ENCODE measurements at regions not wholly inside any gene's neighbourhood (a gene's known extent, or its start where the extent isn't known, plus 50 kb on each side); places are given as distances from the start of the nearest gene placed in this dataset.

DNA sequence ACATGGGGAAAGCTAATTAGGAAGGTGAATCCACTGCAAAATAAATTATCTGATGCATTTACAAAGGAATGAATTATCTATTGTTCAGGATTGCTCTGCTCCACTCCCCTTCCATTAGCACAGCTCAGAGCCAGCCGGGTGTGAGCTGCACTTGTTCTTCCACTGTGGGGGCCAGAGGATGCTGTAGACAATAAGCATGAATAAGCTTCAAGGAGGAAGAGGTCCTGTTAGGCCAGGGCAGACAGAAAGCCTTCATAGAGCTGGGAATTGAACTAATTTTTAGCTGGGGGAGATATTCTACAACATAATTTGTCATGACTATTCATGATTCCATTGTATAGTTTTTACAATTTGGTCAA, 137.6 kb upstream of the MAX start:
- TF ChIP-seq RAD21 (IDR thresholded peaks at IDR 0.05; ENCODE audit: low read length) (no peak), YY1 (IDR thresholded peaks at IDR 0.05; ENCODE audit: low read depth) (no peak)
- TF ChIP-seq, protein P1, sequence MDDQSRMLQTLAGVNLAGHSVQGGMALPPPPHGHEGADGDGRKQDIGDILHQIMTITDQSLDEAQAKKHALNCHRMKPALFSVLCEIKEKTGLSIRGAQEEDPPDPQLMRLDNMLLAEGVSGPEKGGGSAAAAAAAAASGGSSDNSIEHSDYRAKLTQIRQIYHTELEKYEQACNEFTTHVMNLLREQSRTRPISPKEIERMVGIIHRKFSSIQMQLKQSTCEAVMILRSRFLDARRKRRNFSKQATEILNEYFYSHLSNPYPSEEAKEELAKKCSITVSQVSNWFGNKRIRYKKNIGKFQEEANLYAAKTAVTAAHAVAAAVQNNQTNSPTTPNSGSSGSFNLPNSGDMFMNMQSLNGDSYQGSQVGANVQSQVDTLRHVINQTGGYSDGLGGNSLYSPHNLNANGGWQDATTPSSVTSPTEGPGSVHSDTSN (IDR thresholded peaks at IDR 0.05) = no peak
- TF ChIP-seq, protein P2, sequence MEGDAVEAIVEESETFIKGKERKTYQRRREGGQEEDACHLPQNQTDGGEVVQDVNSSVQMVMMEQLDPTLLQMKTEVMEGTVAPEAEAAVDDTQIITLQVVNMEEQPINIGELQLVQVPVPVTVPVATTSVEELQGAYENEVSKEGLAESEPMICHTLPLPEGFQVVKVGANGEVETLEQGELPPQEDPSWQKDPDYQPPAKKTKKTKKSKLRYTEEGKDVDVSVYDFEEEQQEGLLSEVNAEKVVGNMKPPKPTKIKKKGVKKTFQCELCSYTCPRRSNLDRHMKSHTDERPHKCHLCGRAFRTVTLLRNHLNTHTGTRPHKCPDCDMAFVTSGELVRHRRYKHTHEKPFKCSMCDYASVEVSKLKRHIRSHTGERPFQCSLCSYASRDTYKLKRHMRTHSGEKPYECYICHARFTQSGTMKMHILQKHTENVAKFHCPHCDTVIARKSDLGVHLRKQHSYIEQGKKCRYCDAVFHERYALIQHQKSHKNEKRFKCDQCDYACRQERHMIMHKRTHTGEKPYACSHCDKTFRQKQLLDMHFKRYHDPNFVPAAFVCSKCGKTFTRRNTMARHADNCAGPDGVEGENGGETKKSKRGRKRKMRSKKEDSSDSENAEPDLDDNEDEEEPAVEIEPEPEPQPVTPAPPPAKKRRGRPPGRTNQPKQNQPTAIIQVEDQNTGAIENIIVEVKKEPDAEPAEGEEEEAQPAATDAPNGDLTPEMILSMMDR (IDR thresholded peaks at IDR 0.05) = no peak

Data from SK-N-SH (cell line).